ENCODE measurements at regions not wholly inside any gene's neighbourhood (a gene's known extent, or its start where the extent isn't known, plus 50 kb on each side); places are given as distances from the start of the nearest gene placed in this dataset.

DNA sequence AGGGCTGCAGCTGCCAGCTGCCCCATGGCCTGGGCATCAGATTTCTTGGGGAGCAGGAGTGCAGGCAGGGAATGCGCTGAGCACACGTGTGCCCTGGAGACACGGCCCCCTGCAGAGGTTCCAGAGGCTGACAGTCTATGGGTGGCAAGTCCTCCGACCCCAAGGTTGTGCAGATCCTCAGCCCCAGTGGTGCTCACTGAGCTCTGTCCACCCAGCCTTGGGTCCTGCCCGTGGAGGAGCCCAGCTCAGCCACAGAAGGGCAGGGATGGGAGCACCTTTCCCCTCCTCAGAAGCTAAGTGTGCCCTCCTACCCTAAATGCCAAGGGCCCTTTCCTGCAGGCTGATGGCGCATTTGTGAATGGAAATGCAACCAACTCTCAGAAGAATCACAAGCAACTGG, 341.0 kb downstream of the IRX2 start:
- H3K27me3 ChIP-seq (ENCODE audit: low read length), result no peaks in the 10 kb centered on the region
- no peaks in the 10 kb centered on the region for H3F3A ChIP-seq (ENCODE audit: insufficient read depth)
- no peak overlapping the region for H3K27ac ChIP-seq (ENCODE audit: low read depth, low read length)
- H2AFZ ChIP-seq (ENCODE audit: low read depth, low read length, severe bottlenecking), result no peak overlapping the region
- H3K4me2 ChIP-seq (ENCODE audit: low read depth, low read length, poor library complexity, severe bottlenecking), result no peak overlapping the region
- no peaks in the 10 kb centered on the region for H3K79me2 ChIP-seq (ENCODE audit: insufficient read depth, low read length)
- no peaks in the 10 kb centered on the region for H3K36me3 ChIP-seq (ENCODE audit: low read length)
- H3K4me3 ChIP-seq (ENCODE audit: insufficient read depth, low read length, poor library complexity, severe bottlenecking), result no peak overlapping the region
- no peaks in the 10 kb centered on the region for H3K9me2 ChIP-seq (replicated peaks; ENCODE audit: insufficient read depth, low read length)
- H3K9me3 ChIP-seq (ENCODE audit: insufficient read depth, low read length), result no peaks in the 10 kb centered on the region
- TF ChIP-seq, protein P1, sequence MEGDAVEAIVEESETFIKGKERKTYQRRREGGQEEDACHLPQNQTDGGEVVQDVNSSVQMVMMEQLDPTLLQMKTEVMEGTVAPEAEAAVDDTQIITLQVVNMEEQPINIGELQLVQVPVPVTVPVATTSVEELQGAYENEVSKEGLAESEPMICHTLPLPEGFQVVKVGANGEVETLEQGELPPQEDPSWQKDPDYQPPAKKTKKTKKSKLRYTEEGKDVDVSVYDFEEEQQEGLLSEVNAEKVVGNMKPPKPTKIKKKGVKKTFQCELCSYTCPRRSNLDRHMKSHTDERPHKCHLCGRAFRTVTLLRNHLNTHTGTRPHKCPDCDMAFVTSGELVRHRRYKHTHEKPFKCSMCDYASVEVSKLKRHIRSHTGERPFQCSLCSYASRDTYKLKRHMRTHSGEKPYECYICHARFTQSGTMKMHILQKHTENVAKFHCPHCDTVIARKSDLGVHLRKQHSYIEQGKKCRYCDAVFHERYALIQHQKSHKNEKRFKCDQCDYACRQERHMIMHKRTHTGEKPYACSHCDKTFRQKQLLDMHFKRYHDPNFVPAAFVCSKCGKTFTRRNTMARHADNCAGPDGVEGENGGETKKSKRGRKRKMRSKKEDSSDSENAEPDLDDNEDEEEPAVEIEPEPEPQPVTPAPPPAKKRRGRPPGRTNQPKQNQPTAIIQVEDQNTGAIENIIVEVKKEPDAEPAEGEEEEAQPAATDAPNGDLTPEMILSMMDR (IDR thresholded peaks at IDR 0.05; ENCODE audit: insufficient read depth, low read length, poor library complexity, severe bottlenecking), result no peak
- no peak for TF ChIP-seq EZH2phosphoT487 (conservative IDR thresholded peaks at IDR 0.05; ENCODE audit: low read length)
- H4K20me1 ChIP-seq (ENCODE audit: low read depth, low read length), result no peaks in the 10 kb centered on the region
- H3K9ac ChIP-seq (ENCODE audit: low read length), result no peak overlapping the region

DNA sequence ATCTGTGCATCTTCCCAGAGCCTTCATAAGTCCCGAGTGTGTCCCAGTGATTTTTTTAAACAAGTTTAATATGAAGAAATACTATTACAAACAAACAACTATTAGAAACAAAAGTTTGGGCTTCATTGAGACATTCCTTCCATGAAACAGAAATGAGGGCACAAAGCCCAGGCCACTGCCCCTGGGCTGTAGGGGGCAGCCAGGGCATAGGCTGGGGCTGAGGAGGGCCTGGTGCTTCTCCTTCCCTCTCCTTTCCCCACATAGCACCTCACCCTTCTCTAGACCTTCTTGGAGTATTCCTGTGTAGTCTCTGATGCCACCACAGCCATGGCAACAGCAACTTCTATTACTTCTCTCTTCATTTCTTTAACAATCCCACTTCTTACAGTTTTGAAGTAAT, 348.2 kb downstream of the IRX2 start:
- TF ChIP-seq, protein P1 (IDR thresholded peaks at IDR 0.05; ENCODE audit: insufficient read depth, low read length, poor library complexity, severe bottlenecking), result no peak
- no peak for TF ChIP-seq EZH2phosphoT487 (conservative IDR thresholded peaks at IDR 0.05; ENCODE audit: low read length)
- H3K36me3 ChIP-seq (ENCODE audit: low read length), result no peaks in the 10 kb centered on the region
- H3K4me3 ChIP-seq (ENCODE audit: insufficient read depth, low read length, poor library complexity, severe bottlenecking), result no peak overlapping the region
- no peaks in the 10 kb centered on the region for H3K9me2 ChIP-seq (replicated peaks; ENCODE audit: insufficient read depth, low read length)
- no peaks in the 10 kb centered on the region for H3F3A ChIP-seq (ENCODE audit: insufficient read depth)
- H3K27ac ChIP-seq (ENCODE audit: low read depth, low read length), result no peak overlapping the region
- no peaks in the 10 kb centered on the region for H4K20me1 ChIP-seq (ENCODE audit: low read depth, low read length)
- no peak overlapping the region for H2AFZ ChIP-seq (ENCODE audit: low read depth, low read length, severe bottlenecking)
- H3K9me3 ChIP-seq (ENCODE audit: insufficient read depth, low read length), result no peaks in the 10 kb centered on the region
- H3K9ac ChIP-seq (ENCODE audit: low read length), result no peak overlapping the region
- H3K79me2 ChIP-seq (ENCODE audit: insufficient read depth, low read length), result no peaks in the 10 kb centered on the region
- H3K27me3 ChIP-seq (ENCODE audit: low read length), result no peaks in the 10 kb centered on the region
- H3K4me2 ChIP-seq (ENCODE audit: low read depth, low read length, poor library complexity, severe bottlenecking), result no peak overlapping the region

DNA sequence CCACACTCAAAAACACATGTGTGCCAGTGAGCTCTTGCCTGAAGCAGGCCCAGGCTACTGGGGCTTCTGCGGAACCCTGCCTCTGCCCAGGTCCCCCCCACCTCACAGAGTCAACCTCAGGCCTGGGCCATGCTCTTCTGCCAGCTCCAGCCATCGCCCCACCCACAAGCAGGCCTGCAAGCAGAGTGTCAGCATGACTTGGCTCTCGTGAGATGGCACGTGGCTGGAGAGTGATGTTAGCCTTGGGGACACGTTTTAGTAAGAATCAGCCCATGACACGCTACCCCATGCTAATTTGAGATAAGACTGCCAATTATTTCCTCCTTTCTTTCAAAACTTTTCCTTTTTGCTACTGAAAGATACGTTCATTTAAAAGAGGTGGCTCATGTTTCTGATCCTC, 351.7 kb downstream of the IRX2 start:
- Histone ChIP-seq H3K27ac (ENCODE audit: low read depth, low read length) (no peak overlapping the region), H3K79me2 (ENCODE audit: insufficient read depth, low read length) (no peaks in the 10 kb centered on the region), H3K9ac (ENCODE audit: low read length) (no peak overlapping the region), H3F3A (ENCODE audit: insufficient read depth) (no peaks in the 10 kb centered on the region), H4K20me1 (ENCODE audit: low read depth, low read length) (no peaks in the 10 kb centered on the region), H2AFZ (ENCODE audit: low read depth, low read length, severe bottlenecking) (no peak overlapping the region), H3K9me3 (ENCODE audit: insufficient read depth, low read length) (no peaks in the 10 kb centered on the region), H3K4me2 (ENCODE audit: low read depth, low read length, poor library complexity, severe bottlenecking) (no peak overlapping the region), H3K9me2 (replicated peaks; ENCODE audit: insufficient read depth, low read length) (no peaks in the 10 kb centered on the region), H3K36me3 (ENCODE audit: low read length) (no peaks in the 10 kb centered on the region), H3K27me3 (ENCODE audit: low read length) (no peaks in the 10 kb centered on the region), H3K4me3 (ENCODE audit: insufficient read depth, low read length, poor library complexity, severe bottlenecking) (no peak overlapping the region)
- TF ChIP-seq EZH2phosphoT487 (conservative IDR thresholded peaks at IDR 0.05; ENCODE audit: low read length), result no peak
- TF ChIP-seq, protein P1 (IDR thresholded peaks at IDR 0.05; ENCODE audit: insufficient read depth, low read length, poor library complexity, severe bottlenecking), result no peak
